Renal cortical epithelial cell (primary cell): ENCODE measurements at regions not wholly inside any gene's neighbourhood (a gene's known extent, or its start where the extent isn't known, plus 50 kb on each side); places are given as distances from the start of the nearest gene placed in this dataset.

Experiments used
- DNase-seq: peaks from one replicate; pipeline ENCODE4 v3.0.0-alpha.2; 2011; ENCODE audit warnings: low read depth

DNA sequence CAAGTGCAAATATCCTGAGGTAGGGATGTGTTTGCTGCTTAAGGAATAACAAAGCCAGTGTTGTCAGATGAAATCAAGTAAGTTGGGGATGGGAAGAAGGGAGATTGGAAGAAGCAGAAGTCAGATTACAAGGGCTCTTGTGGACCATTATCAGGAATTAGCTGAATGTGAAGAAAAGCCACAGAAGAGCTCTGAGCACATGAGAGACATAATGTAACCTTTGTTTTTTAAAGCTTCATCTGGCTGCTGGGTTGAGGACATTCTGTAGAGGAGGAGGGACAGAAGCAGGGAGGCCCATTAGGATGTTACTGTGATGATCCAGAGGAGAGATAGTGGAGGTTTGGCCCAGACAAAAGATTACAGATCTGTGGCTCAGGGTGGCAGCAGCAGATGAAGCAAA lies 111.7 kb downstream of the DUSP10 start:
- DNase-seq, result no peak

- DNase-seq, result no peak
These were observed 110.3 kb downstream of the DUSP10 start for GRCh38 chr1:221631556-221631955.

DNA sequence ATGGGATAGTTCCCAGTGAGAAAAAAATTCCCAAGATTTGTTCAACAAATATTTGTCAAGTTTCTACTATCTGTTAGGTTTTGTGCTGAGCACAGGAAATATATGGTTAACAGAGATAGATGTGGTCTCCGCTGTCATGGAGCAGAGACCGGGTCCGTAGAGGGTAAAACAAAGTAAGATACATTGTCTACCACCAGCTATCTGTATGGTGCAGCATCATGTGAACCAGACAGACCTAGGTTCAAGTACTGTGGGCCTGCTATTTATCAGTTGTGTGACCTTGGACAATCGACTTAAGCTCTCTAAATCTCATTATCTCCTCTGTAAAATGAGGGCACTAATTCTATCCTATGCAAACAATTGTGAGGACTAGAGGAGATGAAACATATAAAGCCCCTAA lies 109.8 kb downstream of the DUSP10 start:
- DNase-seq, result no peak

- DNase-seq, result no peak
These were observed 108.0 kb downstream of the DUSP10 start for GRCh38 chr1:221633841-221634409.

DNA sequence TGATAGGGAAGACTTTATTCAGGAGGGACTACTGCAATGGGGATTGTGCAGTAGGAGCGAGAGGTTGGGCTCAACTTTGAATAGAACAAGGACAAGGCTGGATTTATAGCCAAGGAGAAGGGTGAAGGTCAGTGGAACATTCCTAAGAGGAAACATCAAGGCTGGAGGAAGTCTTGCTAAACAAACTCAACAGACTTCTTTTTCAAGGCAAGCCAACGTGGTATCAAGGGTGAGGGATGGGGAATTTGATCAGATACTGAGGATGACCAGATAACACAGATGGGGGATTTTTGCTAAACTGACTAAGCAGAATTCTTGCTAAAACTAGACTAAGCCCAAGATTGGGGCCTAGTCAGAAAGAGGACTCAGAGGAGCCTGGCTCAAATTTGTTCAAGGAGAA lies 107.3 kb downstream of the DUSP10 start:
- no peak for DNase-seq

DNA sequence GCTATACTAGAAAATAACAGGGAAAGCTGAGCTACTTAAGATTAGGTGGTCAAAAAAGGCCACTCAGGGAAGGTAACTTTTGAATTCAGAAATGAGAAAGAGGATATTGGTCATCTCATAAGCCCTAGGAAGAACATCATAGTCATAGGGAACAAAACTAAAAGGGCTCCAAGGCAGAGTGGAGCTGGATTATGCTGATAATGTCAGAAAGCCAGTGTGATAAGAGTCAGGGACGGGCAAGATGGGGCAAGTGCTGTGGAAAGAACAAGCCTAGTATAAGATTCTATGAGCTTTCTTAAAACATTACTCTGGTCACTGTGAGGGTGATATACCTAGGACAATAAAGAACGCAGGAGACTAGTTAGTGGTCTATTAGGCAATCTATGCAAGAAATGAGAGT lies 106.6 kb downstream of the DUSP10 start:
- no peak for DNase-seq

- no peak for DNase-seq
These were observed 105.8 kb downstream of the DUSP10 start for GRCh38 chr1:221636096-221636495.

DNA sequence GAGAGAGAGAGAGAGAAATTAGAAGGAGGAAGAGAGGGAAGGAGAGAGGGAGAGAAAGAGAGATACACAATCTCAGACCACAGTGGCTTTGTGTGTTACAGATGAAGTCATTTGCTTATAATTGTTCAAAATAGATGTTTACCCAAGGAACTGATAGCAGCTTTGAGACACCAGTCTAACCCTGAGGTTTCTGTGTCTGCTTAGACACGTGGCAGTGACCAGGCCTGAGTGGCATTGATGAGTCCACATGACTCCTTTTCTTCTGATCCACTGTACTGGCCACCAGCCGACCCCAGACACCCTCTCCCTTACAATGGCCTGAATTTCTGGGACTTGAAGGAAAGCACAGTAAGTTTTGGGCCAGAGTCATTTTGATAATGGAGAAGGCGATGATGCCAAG lies 104.9 kb downstream of the DUSP10 start:
- DNase-seq, result no peak

DNA sequence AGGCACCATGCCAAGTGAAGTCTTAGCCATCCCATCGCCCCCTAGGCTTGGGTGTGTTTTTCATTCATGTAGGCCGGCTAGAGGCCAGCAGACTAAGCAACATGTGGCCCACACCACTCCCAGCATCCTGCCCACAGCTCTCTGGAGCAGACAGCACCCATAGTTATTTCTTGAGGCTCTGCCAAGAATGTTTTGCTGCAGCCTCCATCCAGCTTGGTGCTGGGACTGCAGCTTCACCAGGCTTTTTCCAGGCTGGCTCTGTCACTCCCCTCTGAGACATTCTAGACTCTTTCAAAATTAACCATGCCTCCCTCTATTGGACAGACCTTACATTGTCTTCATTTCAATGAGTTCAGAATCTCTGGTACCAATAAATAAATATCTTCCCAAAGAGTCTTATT lies 104.2 kb downstream of the DUSP10 start:
- DNase-seq, result peak; percentile 42

- no peak for DNase-seq
These were observed 103.3 kb downstream of the DUSP10 start for GRCh38 chr1:221638595-221638994.

DNA sequence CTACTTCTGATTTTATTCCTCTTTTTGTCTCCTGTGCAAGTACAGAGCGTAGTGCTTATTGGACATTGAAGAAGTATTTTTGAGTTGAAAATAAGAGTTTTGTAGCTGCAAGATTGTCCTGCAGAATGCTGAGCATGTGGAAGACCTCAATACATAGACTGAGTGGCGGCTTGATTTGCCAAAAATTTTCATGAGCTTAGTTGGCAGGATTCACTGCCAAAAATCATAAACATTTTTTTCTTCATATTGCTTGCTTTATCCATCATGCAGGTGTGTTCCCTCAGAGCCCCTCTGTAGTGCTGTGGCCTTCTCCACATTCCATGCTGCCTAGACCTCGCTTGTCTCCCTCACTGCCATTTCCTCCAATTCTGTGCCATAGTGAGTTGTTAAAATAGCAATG lies 100.1 kb downstream of the DUSP10 start:
- DNase-seq, result no peak

DNA sequence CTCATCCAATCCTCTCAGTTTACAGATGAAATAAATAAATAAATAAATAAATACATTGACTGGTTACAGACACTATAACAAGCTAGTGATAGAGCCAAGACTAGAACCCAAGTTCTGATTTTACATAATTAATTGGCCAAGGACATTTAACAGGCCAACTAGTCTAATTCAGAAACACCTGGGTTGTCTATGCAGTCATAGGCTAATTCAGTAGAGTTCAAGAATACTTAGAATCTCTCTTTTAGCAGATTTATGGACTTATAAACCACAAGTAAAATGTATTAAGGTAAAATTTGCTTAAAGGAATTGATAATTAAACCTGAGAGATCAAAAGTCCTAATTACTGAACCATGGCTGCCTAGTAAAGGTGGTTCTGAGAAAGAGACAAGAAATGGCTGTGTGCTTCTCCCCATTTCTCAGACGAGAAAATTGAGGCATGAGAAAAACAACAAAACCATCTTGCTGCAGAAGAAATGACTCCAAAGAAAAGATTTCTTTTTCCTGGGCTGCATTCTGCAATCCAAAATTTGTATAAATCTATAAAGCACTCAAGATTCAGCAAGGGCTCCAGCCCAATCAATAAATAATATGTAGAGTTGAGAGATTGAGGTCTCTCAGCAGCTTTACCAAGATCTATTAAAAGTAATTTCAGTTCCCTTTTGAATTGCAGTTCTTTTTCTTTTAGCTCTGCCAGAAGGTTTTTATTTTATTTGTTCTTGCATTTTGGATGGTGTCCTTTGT lies 98.3 kb downstream of the DUSP10 start:
- no peak for DNase-seq

DNA sequence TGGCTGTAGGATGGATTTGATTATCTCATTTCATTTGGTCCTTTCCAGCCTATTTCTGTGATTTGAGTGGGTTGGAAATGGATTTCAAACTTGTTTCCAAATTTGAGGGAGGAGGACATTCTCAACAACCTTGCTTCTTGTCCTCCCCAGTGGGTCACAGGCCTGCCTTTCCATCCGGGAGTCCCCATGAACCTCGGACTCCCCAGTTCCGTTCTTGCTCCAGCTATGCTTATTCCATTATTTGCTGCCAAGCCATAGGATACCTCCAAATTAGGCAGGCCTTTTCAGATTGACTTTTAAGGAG lies 97.8 kb downstream of the DUSP10 start:
- no peak for DNase-seq

DNA sequence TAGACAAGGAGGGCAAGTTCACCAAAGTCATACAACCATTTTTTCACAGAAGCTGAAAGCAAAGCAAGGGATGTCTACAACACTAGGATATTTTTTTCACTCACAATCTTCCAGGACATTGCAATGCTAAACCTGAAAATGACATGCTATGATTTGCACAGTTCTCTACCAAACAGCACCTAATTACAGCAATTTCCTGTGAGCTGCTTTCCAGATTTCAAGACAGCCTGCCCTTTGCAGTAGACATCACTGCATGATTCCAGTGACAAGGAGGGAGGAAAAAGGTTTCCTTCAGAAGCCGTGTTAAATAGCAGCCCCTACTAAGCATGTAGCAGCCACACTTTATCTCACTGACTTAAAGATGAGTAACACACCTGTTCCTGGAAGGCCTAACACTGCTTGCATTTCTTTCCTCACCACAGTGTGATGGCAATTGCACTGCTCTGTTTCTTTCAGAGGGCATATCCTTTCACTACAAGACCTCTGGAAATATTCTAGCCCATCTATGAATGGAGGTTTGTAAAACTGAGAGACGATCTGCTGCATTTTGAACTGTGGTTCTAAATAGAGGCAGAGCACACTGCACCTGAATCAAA lies 97.1 kb downstream of the DUSP10 start:
- no peak for DNase-seq

DNA sequence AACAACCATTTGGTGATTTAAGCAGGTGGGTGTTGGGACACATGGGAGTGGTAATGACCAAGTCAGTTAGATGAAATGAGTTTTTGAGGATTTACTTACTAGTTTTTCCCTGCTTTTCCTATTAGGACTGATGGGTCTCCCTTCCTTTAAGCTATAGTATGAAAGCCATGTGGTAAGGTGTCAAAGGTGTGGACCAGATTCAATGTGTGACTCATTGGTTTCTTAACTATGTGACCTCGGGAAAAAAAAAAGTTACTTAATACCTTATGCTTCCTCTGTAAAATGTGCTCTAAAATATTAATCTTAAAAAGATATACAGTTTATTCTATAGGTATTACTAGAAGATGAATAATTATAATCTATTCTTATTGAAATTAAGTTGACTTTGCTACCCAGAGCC lies 93.7 kb downstream of the DUSP10 start:
- DNase-seq, result peak; percentile 34
